Myocyte (in vitro differentiated cells): ENCODE measurements at regions not wholly inside any gene's neighbourhood (a gene's known extent, or its start where the extent isn't known, plus 50 kb on each side); places are given as distances from the start of the nearest gene placed in this dataset.

Source experiments
- DNase-seq: peaks from one replicate; pipeline ENCODE4 v3.0.0-alpha.2; 2012; ENCODE audit warnings: low read depth

DNA sequence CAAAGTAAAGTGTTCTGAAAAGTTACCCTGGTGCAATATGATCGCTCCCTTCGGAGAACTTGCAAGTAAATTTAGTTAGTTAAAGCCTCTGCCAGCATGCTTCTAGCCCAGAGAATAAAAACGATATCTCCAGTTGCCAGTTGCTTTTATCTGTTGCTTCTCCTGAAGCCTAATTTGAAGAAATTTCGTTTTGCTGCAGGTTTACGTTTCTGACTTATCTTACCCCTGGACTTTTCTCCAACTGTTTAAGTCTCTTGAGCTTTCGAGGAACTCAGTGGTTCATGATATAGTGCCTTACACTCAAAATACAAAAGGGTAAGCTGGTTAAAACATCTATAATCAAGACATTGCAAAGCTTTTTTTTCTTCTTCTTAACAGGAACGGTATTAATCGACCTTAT, 131.1 kb downstream of the FAM161A start:
- no peak for DNase-seq

DNA sequence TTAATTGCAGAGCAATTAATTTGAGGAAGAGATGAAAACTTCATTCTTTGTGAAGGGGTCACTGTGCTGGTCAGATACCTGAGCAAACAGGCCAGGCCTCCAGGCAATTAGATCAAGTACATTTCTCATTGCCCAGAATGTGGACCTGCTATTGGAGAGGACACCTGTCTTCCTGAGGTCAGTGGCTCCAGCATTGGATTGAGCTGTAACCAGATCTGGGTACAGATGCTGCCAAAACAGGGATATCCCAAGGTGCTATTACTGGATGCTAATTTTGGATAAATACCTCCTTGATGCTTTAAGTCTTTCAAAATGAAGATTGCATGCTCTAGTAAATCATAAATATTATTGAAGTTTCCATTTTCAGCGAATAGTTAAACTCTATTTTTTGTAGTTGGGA, 131.5 kb downstream of the FAM161A start:
- peak; percentile 35 for DNase-seq

DNA sequence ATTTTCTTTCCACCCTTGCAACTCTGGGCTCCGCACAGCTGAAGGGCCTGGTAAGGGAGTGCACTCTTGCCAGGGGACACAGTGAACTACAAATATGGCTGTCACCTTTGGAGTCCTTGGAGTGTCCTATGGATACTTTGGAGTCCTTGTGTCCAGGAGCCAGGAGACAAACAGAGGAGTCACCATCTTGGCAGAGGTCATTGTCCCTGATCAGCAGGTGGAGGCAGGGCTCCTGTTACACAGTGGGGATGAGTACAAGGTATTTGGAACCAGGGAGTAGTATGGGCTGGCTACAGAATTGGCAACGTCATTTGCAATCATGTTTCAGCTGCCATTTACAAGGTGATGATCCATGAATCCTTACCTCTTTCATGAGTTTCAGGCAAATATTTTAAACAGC, 132.5 kb downstream of the FAM161A start:
- no peak for DNase-seq

DNA sequence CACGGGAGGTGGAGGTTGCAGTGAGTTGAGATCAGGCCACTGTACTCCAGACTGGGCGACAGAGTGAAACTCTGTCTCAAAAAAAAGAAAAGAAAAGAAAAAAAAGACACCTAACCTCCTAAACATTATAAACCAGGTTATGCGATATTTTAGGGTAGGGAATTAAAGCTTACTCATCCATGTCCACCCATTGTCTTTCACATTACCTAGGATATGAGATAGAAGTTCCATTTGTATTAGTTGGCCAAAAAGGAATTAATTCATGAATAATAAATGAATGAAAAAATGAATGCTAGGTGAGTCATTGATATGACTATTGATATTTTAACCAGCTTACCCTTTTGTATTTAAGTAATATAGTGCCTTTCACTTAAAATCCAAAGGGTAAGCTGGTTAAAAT, 132.9 kb downstream of the FAM161A start:
- DNase-seq = no peak

DNA sequence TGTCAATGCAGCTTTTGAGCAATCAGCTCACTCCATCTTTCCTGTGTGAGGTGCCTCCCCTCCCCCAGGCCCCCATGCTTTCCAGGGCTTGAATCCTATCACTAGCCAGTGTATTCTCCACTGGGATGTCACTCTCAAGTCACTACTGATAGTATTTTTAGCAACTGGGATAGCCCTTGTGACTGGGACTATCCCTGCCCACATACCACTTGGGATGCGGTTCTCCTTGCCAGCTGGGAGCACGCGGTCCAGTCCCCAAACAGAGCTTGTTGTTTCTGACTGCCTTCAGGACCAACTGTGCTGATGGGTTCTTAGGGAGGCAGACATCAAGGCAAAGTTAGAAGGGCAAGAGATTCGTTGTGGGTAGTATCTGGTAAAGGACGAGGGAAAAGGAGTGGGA, 134.9 kb downstream of the FAM161A start:
- DNase-seq = peak; percentile 74

DNA sequence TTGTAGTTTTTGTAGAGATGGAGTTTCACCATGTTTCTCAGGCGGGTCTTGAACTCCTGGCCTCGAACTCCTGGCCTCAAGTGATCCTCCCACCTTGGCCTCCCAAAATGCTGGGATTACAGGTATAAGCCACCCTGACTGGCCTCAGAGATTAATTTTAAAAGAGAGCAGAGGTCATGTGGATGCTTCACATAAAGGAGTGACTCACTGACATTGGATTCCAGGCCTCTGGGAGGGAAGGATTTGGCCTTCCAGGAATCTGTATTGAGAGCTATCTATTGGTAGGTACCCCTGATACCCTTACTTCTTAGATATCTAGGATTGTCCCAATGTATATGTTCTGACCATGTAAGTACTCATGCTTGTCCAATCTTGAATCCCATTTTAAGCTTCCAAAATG, 138.4 kb downstream of the FAM161A start:
- DNase-seq = no peak

DNA sequence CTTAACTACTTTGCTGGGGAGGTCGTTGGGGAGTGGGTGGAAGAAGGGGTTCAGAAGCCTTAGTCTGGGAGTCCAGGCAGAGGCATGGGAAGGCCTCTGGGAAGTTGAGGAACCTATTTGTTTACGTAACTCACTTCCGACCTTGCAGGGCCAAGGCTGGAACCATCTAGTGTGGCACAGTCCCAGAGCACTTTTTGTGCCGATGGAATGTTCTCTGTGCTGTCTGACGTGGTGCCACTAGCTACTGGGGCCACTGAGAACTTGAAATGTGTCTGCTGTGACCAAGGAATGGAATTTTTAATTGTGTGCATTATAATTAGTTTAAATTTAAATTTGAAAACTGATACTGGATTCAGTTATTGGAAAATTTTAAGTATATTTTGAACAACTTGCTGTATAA, 139.7 kb downstream of the FAM161A start:
- no peak for DNase-seq

DNA sequence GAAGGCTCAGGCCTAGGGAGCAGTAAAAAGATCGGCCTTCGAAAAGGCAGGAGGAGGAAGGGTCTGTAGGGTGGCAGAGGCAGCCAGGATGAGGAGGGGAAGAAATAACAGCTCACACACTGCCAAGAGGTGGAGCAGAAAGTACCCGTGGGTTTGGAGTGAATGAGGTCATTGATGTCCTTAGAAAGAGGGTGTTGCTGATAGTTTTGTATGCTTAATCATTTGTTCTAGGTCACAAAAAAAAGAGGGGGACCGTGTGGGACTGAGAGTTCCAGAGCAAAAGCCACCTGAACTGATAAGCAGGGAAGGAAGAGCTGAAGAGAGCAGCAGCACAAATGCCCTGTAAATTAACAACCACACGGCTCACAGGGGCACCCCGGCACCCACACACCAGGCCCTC, 140.4 kb downstream of the FAM161A start:
- DNase-seq = no peak

DNA sequence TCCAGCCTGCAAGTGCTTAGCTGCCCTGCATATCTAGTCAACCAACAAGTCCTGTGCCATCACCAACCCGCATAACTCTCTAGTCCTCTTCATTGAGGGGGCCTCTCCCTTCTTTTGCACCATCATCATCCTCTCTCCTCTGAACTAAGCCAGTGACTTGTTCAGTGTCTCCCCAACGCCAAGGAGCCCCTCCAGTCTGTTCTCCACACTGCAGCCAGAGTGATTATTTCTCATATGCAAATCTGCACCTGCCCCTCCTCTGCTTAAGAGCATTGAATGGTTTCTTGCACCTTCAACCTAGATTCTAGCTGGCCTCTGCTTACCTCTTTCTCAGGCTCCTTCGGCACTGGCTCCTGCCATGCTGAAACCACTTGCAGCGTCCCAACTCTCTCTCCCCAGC, 141.8 kb downstream of the FAM161A start:
- no peak for DNase-seq

DNA sequence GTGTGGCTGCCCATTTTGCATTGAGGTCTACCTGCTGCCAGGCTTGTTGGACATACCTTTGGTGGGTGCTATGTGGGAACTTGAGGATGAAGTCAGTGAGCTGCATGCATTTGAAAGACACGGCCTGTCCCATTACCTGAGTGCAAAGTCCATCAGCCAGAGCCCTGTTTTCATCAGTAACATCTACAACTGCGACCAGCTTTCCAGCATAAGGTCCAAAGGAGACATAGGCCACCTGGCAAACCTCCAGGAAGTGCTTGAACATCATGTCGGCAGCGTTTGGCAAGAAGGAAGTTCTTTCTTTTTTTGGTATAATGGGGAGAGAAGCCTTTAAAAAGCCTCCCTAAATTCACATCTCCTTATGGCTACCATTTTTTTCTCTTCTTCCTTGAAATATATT, 143.1 kb downstream of the FAM161A start:
- no peak for DNase-seq

DNA sequence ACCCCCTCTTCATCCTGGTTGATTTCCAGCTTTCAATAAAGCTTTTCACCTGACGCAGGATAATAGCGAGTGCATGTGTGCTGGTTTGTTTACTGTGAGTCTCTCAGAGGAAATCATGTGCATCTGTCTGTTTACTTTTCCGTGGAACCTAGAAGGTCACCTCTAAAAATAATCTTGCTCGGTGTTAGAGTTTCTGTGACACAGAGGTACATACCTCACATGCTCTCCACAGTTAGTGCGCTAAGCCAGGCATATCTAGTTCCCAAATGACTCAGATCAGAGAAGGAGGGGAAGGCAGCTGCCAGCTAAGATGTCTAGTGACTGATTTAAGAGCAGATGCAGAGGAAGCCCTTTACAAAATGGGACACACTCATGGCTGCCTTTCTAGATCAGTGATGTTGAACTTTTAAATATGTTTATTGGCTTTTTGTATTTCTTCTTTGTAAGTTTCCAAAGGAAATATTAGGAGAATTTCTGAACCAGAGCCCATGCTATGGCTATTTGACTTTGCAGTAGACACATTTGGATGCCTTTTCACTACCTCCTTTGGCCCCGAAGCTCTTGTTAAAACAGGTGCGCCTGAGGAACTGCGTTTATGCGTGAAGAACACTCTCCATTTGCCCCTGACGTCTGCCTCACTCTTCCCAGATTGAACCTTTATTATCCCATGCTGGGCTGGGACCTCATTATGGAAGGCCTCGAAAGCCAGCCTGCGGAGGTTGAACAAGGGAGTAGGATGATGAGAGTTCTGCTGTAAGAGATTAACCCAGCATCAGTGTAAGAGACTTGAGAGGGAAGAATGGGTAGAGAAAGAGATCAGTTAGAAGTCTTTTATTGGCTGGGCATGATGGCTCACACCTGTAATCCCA, 145.6 kb downstream of the FAM161A start:
- DNase-seq = peak; percentile 96

DNA sequence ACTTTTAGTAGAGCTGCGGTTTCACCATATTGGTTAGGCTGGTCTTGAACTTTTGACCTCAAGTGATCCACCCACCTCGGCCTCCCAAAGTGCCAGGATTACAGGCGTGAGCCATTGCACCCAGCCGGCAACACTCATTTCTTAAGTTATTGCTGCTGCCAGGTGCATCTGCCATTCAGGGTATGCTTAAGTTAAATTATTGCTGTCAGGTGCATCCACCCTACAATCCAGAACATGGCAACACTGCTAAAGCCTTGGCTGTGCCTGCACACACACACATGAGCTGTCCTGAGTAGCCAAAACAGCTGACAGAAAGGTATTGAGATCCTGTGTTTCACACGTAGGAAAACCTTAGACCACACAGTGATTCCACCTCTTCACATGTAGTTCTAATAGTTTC, 148.2 kb downstream of the FAM161A start:
- peak; percentile 83 for DNase-seq

DNA sequence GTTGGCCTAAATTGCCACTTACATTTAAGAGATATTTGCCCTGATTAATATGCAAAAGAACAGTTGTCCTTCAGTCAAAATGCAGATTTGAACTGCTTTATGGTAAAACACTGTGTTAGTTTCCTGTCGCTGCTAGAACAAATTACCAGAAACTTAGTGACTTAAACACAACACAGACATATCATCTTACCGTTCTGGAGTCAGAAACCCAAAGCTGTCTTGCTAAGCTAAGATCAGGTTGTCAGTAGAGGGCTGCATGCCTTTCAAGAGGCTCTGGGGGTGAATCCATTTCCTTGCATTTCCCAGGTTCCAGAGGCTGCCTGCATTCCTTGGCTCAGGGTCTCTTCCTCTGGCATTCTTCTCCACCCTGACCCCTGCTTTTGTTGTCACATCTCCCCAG, 149.5 kb downstream of the FAM161A start:
- no peak for DNase-seq

DNA sequence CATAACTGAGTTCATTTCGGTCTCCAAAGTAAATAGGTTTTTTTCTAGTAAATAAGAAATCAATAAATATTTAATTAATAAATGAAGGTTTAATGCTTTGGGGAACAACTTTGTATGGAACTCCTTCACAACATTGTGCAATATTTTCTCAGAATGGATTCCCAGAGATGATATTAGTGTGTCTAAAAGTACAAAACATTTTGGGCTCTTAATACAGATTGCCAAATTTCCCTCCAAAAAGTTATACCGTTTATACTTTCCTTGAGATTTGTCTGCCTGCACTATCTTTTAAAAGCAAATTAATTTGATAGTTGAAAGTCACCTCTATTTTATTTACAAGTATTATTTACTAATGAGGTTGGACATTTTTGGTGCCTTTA, 151.8 kb downstream of the FAM161A start:
- no peak for DNase-seq

DNA sequence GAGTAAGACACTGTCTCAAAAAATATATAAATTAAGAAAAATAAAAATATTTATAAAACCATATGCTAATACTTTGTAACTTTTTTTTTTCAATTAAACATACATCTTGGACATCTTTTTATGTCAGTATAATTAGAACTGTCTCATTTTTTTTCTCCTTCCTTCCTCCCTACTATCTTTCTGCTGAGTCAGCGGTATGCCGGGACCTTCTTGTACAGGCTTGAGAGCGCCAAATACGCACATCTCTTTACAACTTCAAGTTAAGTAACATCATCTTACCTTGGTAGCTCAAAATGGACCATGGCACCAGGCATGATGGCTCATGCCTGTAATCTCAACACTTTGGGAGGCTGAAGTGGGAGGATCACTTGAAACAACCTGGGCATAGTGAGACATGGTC, 153.4 kb downstream of the FAM161A start:
- no peak for DNase-seq

DNA sequence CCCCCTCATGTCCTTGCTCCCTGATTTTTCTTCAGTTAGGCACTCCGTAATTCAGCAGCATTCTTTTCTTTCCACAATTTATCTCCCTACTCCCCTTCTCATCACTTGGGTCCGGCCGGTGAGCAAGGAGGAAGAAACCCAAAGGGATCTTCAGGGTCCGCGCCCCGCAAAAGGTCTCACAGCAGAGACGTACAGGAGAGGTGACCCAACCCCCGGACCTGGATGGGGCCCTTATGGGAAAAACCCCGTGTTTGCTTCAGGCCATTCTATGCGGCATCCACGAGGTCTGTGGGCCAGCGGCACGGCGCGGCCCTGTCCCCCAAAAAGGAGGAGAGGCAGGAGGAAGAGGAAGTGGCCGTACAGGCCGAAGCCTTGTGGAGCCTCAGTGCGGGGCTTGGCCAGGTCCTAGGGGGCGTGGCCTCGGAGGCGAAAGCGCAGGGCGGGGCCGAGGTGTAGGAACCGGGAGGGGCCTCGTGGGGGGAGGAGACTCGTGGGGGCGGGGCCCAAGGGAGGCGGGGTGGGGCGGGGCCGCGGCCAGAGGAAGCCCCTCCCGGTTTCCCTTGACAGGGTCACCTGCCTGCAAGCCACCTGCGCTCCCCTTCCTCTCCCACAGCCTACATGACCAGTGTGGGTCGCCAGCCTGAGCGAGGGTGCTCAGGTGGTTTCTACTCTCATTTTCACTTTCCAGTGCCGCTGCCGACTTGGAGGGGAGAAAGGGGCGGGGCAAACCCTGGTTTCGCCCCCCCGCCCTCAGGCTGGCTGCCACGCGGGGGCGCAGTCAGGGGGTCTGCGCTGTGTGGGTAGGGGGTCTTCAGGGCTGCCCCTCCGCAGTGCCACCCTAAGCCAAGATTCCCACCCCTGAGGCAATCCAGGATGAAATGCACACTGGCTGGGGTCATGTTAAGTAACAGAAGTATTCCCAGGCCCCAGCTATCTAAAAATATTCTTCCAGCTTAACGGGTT, 156.4 kb upstream of the XPO1 start:
- peak; percentile 87 for DNase-seq

DNA sequence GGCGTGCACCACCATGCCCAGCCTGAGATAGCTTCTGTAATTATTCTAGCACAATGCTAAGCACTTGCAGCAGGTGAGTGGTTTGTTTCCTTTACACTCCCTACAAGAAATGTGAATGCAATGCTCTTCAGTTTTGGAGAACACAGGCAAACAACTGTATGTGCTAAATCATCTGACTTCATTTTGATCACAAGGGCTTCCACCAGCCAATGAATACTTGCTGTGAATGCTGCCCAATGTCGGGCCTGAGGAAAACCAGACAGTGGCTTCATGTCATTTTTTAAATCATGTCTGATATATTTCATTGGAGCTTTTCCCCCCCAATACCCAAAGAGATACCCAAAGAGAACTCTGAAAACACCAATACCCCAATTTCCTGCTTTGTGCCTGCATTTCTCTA, 155.6 kb upstream of the XPO1 start:
- no peak for DNase-seq

DNA sequence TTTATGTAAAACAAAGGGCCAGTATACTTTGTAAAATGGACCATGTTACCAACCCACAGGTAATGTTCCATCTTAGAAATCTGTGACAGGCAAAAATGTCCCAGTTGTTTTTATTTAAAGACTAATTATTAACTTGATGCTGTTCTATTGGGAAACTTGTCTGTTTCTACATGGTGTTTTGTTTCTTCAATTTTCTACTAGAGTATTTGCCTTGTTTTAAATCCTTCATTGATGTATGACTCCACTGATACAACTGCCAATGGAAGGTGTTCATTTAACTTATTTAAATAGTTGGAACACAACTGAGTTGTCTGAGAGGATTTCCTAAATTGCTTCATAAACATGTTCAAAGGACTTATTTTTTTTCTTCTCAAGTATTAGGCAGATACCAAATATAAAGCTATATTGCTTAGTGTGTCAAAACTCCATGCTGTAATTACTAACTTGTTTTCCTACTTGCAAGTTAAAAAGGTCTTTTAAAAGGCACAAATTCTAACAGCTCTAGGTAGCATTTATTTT, 152.0 kb upstream of the XPO1 start:
- no peak for DNase-seq

DNA sequence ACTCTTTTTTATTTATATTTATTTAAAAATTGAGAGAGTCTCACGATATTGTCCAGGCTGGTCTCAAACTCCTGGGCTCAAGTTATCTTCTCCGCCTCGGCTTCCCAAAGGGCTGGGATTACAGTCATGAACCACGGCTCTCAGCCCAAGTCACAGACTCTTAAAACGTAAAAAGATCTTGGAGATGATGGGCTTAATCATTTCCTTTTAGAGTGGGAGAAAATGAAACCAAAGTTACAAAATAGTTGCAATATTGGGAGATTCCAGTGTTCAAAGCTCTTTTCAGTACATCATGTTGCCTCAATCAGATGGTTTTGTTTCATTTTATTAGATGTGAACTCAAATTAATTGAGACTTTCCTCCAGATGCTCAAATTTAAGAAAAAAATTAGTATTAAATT, 151.4 kb upstream of the XPO1 start:
- DNase-seq = no peak

DNA sequence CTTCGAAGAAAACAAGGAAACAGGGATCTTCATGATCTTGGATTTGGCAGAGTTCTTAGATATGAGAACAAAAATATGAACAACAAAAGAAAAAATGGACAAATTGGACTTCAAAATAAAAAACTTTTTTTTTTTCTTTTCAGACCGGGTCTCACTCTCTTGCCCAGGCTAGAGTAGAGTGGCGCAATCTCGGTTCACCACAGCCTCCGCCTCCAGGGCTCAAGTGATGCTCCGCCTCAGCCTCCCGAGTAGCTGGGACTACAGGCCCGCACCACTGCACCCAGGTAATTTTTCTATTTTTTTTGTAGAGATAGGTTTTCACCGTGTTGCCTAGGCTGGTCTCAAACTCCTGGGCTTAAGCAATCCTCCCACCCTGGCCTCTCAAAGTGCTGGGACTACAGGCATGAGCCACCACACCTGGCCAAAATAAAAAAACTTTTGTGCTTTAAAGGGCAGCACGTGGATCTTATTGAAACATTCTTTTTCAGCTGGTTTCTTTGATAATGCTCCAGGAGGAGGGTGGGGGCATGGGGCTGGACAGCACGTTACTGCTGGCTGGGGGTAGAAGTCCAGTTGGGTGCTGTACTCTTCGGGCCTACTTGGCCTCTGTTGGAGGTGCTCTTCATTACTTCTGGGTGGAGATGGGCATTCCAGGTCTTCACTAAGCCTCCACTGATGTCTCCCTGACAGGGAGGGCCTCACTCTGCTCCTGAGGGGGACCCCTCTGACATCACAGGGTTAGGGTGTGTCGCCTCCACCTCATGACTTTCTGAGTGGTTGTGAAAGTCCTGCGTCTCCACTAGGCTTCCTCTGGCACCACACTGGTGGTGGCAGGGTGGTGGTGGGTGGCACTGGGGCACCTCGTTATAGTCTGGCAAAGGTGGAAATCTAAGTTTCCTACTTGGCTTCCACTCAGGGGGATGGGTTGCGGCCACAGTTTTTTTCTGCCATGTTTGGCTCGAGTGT, 150.5 kb upstream of the XPO1 start:
- DNase-seq = no peak

DNA sequence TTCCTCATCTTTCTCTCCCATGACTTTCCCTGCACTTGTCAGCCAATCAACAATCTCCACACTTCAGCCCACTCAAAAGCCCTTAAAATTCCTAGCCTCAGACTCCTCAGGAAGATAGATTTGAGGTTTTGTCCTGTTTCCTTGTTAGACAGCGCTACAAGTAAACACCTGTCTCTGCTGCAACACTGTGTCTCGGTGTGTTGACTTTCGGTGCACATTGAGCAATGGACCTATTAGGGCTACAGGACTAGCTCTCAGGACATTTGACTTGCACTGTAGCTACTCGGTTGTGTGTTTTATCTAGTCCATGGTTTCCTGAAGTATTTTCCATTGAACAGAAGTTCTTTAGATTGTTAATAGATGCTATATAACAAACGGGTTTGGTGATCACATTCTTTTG, 140.9 kb upstream of the XPO1 start:
- no peak for DNase-seq
